ENCODE measurements at regions not wholly inside any gene's neighbourhood (a gene's known extent, or its start where the extent isn't known, plus 50 kb on each side); places are given as distances from the start of the nearest gene placed in this dataset.

DNA sequence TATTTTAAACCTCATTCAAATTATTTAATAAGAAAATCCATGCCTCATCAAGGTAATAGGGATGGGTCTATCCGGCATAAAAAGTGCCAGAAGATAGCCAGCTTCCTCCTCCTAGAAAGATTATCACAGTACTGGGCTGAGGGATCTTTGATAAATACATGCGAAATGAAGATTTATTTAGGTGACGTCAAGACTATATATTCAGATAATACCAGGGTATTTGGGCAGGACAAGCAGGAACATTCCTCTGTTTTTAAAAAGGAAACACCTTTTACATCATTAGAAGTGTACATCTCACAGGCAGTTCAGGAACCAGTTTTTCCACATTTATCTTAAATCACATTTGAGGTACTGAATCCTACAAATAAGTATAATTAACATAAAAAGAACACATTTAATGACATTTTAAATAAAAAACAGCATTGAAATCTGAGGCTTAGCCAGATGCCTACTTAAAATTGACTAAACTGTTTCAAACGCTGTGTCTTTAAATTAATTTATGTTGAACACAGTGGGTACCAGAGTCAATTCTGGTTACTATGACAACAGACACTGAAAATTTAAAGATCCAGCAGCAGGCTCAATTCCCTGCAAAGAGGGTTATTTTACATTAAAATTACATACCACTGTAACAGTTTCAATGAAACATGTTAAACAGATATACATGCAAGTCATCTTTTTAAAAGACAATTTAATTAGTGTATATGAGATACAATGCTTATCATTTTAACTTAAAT is 124.7 kb upstream of the SLCO6A1 start:
- no peak for TF ChIP-seq CTCF (IDR thresholded peaks at IDR 0.05; ENCODE audit: low read length)
- no peak for TF ChIP-seq EZH2 (optimal IDR thresholded peaks at IDR 0.05; ENCODE audit: low read depth, low read length)
- TF ChIP-seq EZH2phosphoT487 (IDR thresholded peaks at IDR 0.05; ENCODE audit: low read length) = no peak

All from MM.1S (cell line).